ENCODE measurements at regions not wholly inside any gene's neighbourhood (a gene's known extent, or its start where the extent isn't known, plus 50 kb on each side); places are given as distances from the start of the nearest gene placed in this dataset.
A peak's percentile ranks its signal among the peaks of the same experiment; 100 is the strongest.

GRCh38 chr6:150681578-150682395, 82.1 kb downstream of the PLEKHG1 start:
- H3K4me3 ChIP-seq (ENCODE audit: low read length) = no peak overlapping the region
- DNase-seq (ENCODE audit: low read depth) = peak; percentile 74
- TF ChIP-seq, protein P1, sequence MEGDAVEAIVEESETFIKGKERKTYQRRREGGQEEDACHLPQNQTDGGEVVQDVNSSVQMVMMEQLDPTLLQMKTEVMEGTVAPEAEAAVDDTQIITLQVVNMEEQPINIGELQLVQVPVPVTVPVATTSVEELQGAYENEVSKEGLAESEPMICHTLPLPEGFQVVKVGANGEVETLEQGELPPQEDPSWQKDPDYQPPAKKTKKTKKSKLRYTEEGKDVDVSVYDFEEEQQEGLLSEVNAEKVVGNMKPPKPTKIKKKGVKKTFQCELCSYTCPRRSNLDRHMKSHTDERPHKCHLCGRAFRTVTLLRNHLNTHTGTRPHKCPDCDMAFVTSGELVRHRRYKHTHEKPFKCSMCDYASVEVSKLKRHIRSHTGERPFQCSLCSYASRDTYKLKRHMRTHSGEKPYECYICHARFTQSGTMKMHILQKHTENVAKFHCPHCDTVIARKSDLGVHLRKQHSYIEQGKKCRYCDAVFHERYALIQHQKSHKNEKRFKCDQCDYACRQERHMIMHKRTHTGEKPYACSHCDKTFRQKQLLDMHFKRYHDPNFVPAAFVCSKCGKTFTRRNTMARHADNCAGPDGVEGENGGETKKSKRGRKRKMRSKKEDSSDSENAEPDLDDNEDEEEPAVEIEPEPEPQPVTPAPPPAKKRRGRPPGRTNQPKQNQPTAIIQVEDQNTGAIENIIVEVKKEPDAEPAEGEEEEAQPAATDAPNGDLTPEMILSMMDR (IDR thresholded peaks at IDR 0.05; ENCODE audit: insufficient read depth, low read depth, low read length, missing control alignments) = no peak

GRCh38 chr6:150683320-150683719, 83.6 kb downstream of the PLEKHG1 start:
- TF ChIP-seq, protein P1 (IDR thresholded peaks at IDR 0.05; ENCODE audit: insufficient read depth, low read depth, low read length, missing control alignments) = no peak
- no peak overlapping the region for H3K4me3 ChIP-seq (ENCODE audit: low read length)

DNA sequence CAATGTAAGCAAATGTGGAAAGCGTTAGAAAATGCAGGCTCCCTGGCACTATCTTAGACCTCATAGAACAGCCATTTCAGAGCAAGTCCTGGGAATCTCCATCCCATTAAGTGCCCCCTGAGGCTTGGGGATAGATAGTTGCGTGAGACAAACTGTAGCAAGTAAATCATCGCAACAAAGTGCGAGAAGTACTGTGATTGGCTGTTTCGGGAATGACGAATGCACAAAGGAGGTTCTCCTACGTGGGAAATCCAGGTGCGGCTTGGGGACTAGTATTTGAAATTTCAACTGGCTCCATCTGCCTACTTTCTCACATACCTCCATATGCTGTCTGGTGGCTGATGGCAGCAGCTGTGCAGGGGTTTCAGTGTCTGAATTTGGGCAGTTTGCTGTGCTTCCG, 84.5 kb downstream of the PLEKHG1 start:
- TF ChIP-seq, protein P1 (IDR thresholded peaks at IDR 0.05; ENCODE audit: insufficient read depth, low read depth, low read length, missing control alignments) = no peak
- H3K4me3 ChIP-seq (ENCODE audit: low read length) = no peak overlapping the region
- DNase-seq (ENCODE audit: low read depth) = no peak

More at GRCh38 chr6:150683320-150683719, 83.6 kb downstream of the PLEKHG1 start:
- DNase-seq (ENCODE audit: low read depth) = no peak

GRCh38 chr6:150684714-150685459, 85.2 kb downstream of the PLEKHG1 start:
- no peak overlapping the region for H3K4me3 ChIP-seq (ENCODE audit: low read length)
- DNase-seq (ENCODE audit: low read depth) = no peak
- TF ChIP-seq, protein P1 (IDR thresholded peaks at IDR 0.05; ENCODE audit: insufficient read depth, low read depth, low read length, missing control alignments) = no peak

- peak; percentile 76 for DNase-seq (ENCODE audit: low read depth)
- TF ChIP-seq, protein P1 (IDR thresholded peaks at IDR 0.05; ENCODE audit: insufficient read depth, low read depth, low read length, missing control alignments) = peak; percentile 78
- H3K4me3 ChIP-seq (ENCODE audit: low read length) = no peak overlapping the region
These were observed 86.2 kb downstream of the PLEKHG1 start for GRCh38 chr6:150685860-150686259.

- DNase-seq (ENCODE audit: low read depth) = peak; percentile 73
- H3K4me3 ChIP-seq (ENCODE audit: low read length) = peak overlapping the region; percentile 45
- TF ChIP-seq, protein P1 (IDR thresholded peaks at IDR 0.05; ENCODE audit: insufficient read depth, low read depth, low read length, missing control alignments) = no peak
These were observed 86.9 kb downstream of the PLEKHG1 start for GRCh38 chr6:150686566-150686965.
